Right kidney (tissue), 1 donor: ENCODE measurements at regions not wholly inside any gene's neighbourhood (a gene's known extent, or its start where the extent isn't known, plus 50 kb on each side); places are given as distances from the start of the nearest gene placed in this dataset.
"Not testable (repeated sequence)": the region's sequence is repeated elsewhere in the genome, so short reads cannot be mapped to it uniquely, and the experiment has no call there.

Experiments
- DNase-seq: peaks from one replicate; pipeline ENCODE4 v3.0.0-alpha.2; 2016

- DNase-seq = no peak
Measured at GRCh38 chr10:133020193-133020817, 67.4 kb upstream of the ADGRA1 start.

DNA sequence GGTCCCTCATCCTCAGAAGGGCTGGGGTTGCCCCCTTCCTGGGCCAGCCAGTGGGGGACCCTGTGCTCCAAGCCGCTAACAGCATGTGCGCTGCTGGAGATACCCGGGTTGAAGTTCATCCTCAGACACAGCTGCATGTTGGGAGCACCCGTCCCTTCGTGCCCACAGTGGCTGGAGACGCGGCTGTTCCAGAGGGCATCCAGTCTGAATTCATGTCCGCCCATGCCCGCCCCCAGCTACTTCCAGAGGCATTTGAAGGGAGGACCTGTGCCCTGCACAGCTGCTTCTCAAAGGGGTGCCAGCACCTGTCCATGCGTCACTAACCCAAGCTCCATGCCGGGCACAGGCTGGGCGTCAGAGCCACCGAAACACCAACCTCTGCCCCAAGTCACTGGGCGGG, 68.1 kb upstream of the ADGRA1 start:
- no peak for DNase-seq

GRCh38 chr10:133019191-133019590, 68.5 kb upstream of the ADGRA1 start:
- no peak for DNase-seq

GRCh38 chr10:133018491-133018890, 69.2 kb upstream of the ADGRA1 start:
- no peak for DNase-seq

DNA sequence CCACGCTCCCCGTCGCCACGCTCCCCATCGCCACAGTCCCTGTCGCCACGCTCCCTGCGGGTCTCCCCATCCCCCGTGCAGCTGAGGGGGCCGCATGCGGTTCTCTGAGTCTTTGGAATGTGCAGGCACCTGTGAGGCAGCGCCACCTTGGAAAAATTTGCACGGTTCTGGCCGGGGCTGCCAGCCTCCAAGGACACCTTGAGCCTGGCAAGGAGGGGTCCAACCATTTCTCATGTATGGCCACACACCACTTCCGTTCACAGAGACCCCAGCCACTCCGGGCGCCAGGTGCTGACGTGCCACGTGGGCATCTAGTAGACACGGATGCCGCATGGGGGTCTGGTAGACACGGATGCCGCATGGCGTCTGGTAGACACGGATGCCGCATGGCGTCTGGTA, 70.5 kb upstream of the ADGRA1 start:
- DNase-seq = no peak

DNA sequence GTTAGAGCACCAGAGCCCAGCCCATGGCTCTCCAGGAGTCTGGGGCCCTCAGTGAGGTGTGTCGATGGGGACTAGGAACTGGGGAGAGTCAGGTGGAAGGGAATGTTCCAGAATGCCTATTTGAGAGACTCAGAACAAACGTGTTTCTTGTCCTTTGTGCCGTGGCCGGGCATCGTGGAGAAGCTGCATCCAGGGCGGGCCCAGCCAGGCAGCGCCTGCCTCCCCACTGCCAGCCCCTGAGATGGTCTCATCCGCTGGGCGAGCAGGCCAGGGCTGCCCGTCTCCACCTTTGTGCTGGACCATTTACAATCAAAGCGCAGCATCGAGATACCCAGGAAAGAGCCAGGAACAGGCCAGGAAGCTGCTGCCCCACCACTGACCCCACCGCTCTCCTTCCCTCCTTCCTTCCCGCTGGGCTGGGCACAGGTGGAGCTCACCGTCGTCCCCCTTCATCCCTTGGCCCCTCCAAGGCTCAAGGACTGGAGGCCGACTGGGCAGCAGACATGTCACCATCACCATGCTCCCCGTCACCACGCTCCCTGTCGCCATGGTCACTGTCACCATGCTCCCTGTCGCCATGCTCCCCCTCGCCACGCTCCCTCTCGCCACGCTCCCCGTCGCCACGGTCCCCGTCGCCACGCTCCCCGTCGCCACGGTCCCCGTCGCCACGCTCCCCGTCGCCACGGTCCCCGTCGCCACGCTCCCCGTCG, 71.1 kb upstream of the ADGRA1 start:
- no peak for DNase-seq

GRCh38 chr10:133015816-133016462, 71.8 kb upstream of the ADGRA1 start:
- no peak for DNase-seq

- DNase-seq = no peak
Measured at GRCh38 chr10:133015321-133015720, 72.4 kb upstream of the ADGRA1 start.

DNA sequence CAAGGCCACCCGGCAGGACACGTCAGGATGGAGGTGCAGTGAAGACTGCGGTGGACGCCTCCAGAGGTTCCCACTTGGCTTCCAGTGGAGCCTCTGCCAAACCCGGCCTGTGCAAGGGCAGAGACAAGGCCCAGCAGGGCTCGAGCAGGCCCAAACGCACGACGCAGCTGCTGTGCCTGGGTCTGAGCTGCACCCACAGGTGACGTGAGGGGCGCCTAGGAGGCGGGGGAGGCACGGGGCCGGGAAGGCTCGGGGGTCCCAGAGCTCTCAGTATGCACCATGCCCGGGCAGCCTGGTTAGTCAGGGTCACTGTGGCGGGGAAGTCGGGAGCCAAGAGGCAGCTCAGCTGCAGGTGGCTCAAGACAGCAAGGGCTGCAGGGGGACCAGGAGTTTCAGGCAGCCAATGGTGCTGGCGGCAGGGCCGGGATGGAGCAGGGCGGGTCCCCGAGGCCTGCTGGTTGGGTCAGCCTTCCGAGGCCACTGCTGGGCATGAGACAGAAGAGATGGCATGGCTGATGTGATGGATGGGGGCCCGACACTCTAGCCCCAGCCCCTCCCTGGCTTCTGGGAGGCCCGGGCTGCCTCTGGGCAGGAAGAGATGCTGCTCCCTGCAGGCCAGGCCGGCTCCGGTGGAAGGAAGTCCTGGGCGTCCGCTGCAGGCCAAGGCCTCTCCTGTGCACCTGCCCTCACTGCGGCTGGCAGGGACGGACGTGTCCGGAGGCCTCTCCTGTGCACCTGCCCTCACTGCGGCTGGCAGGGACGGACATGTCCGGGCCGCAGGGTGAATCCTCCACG, 72.2 kb upstream of the CFAP46 start:
- no peak for DNase-seq

- no peak for DNase-seq
Measured at GRCh38 chr10:133013463-133013862, 71.1 kb upstream of the CFAP46 start.

DNA sequence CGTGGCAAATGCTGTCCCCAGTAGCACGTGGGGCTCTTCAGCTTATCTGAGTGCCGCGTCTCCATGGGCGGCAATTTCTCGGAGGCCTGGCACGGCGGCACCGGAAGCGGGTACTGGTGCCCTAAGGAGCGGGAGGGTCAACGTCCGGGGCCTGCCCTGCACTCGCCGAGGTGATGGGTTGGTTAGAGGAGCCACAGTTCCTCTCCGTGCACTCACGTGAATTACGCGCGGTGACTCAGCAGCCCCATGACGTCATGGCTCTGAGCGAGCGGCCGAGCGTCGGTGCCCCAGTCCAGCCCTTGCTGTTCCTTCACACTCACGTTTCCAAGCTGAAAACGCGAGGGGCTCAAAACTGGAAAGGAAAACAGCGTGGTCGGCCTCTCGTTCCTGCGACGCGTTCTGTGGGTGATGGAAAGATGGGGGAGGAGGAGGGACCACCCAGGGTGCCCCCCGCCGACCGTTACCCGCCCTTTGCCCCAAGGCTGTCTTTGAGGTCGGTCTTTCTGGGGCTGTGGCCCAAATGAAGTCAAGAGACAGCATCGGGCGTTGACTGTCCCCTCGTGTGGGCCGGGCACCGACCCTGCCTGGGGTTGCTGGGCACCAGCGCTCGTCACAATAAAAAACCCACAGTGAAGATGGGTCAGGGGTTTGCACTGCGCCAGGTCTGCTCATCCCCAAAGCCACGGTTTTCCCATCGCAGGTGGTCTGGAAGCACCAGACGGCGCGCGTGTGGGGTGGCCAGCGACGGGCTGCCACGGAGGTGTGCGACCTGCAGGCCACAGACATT, 70.4 kb upstream of the CFAP46 start:
- no peak for DNase-seq

DNA sequence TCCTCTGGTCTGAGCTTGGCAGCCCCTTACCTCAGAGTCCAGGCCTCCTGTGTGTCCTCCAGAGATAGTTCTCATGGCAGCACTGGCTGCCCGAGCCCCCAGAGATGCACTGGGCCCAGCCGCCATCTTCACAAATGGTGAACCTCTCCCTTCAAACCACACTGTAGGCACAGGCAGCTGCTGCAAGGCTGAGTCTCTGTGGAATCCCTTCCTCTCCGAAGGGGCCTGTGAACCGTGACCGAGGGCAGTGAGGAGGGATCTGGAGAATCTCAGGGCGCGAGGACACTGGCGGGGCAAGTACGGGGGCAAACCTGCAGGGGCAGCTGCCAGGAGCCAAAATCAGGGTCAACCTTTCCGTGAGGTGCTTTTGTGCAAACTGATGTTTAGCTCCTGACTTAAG, 69.5 kb upstream of the CFAP46 start:
- DNase-seq = no peak

GRCh38 chr10:133011393-133011792, 69.0 kb upstream of the CFAP46 start:
- DNase-seq = not testable (repeated sequence)

DNA sequence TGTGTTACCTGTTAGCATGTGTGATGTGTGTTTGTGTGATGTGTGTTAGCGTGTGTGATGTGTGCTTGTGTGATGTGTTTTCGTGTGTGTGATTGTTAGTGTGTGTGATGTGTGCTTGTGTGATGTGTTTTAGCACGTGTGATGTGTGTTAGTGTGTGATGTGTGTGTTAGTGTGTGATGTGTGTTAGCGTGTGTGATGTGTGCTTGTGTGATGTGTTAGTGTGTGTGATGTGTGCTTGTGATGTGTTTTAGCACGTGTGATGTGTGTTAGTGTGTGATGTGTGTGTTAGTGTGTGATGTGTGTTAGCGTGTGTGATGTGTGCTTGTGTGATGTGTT, 68.4 kb upstream of the CFAP46 start:
- not testable (repeated sequence) for DNase-seq

DNA sequence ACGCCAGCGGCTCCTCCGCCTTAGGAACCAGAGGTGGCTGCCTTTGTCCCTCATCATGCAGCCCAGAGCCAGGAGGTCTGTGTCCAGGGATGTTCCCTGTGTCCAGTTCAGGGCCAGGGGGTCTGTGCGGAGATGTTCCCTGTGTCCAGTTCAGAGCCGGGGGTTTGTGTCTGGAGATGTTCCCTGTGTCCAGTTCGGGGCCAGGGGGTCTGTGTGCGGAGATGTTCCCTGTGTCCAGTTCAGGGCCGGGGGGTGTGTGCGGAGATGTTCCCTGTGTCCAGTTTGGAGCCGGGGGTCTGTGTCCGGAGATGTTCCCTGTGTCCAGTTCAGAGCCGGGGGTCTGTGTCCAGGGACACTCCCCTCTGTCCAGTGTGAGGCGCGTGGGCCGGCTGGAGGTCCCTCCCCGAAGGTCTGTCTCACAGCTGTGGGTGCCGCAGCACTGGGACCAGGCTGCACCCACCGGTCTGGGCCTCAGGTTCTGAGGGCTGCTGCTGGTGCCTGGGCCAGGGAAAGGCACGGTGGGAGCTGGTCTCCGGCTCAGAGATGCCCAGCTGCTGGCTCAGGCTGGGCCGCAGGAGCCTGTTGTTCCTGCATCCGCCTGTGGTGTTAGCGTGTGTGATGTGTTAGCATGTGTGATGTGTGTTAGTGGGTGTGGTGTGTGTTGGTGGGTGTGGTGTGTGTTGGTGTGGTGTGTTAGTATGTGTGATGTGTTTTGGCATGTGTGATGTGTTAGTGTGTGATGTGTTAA, 67.9 kb upstream of the CFAP46 start:
- no peak for DNase-seq

GRCh38 chr10:133009218-133009950, 67.0 kb upstream of the CFAP46 start:
- DNase-seq = no peak

DNA sequence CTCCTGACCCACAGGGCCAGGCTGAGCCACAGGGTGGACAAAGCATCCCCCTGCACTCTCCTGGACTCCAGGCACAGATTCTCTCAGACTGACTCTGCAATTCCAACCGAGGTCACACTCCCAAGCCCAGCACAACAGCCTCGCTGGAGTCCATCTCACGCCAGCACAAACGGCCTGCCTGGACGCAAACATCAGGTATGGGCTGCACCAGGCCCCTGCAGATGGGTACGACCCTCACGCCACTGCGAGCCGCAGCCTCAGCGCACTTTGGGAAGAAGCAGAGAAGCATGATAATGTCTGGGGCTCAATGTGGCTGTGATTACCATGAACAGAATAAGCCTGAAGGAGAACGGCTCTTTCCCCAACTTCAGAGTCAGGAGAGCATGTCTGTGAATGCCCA, 66.4 kb upstream of the CFAP46 start:
- DNase-seq = no peak

DNA sequence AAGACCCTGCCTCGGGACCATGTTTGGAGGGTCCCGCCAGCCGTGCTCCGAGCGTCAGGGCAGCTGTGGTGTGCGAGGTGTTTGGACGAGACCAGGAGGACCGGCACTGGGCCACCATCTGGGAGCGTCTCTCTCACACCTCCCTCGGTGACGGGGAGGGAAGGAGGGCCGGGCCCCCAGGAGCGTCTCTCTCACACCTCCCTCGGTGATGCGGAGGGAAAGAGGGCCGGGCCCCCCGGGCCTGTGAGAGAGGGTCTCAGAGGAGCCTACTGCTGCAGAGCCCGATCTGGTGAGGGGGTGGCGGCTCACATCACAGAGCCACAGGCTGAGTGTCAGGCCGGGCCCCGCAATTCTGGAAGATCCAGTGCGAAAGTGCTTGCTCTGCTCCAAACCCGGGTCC, 65.8 kb upstream of the CFAP46 start:
- no peak for DNase-seq

DNA sequence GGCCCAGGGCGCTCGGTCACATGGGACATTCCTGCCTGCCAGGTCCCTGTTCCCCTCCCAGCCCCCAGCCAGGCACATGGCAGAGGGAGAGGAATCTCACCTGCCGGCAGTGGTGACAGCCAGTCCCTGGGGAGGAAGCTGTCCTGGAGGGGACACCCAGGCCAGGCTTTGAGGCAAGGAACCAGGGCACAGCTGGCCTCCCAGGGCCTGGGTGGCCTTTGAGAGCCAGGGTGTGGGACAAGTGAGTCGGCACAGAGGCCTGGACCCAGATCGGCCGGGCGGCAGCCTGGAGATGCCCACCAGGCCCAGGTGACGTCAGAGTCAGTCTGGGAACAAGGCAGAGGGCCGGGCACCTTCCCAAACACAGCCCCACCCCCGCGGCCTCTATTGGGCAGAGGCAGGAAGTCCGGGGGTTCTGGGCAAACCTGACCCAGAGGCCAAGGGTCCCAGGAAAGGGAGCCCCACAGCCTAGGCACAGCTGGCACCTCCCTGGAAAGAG, 65.0 kb upstream of the CFAP46 start:
- DNase-seq = no peak

GRCh38 chr10:133006806-133007205, 64.4 kb upstream of the CFAP46 start:
- DNase-seq = no peak

GRCh38 chr10:133006202-133006601, 63.8 kb upstream of the CFAP46 start:
- no peak for DNase-seq
